ENCODE measurements at regions not wholly inside any gene's neighbourhood (a gene's known extent, or its start where the extent isn't known, plus 50 kb on each side); places are given as distances from the start of the nearest gene placed in this dataset.
A peak's percentile ranks its signal among the peaks of the same experiment; 100 is the strongest.

GRCh38 chr6:15770347-15771143 lies 107.7 kb upstream of the DTNBP1 start:
- Histone ChIP-seq H3K27ac (ENCODE audit: low read length) (no peak overlapping the region), H3K9ac (ENCODE audit: low read length) (0 out of 2 replicates have a peak overlapping the region, but pooled peaks have one; percentile 16)

GRCh38 chr6:15769511-15770018 lies 106.7 kb upstream of the DTNBP1 start:
- no peaks in the 10 kb centered on the region for H4K20me1 ChIP-seq (ENCODE audit: insufficient read depth, low read length)
- no peaks in the 10 kb centered on the region for H3K79me2 ChIP-seq (ENCODE audit: low read length)
- H3K9me3 ChIP-seq (ENCODE audit: insufficient read depth, low read length): no peaks in the 10 kb centered on the region
- H3K27me3 ChIP-seq (ENCODE audit: low read depth, low read length): no peaks in the 10 kb centered on the region
- H3K36me3 ChIP-seq (replicated peaks; ENCODE audit: low read depth, low read length): no peaks in the 10 kb centered on the region
- no peak overlapping the region for H3K4me2 ChIP-seq (ENCODE audit: low read length)
- no peak overlapping the region for H3K9ac ChIP-seq (ENCODE audit: low read length)
- no peak overlapping the region for H3K27ac ChIP-seq (ENCODE audit: low read length)
- no peak for TF ChIP-seq EZH2phosphoT487 (IDR thresholded peaks at IDR 0.05; ENCODE audit: low read depth)
- TF ChIP-seq CTCF (IDR thresholded peaks at IDR 0.05; ENCODE audit: low read depth, low read length): no peak
- peaks cover 15% of the 10 kb centered on the region for H3K4me1 ChIP-seq (ENCODE audit: low read length)
- no peak overlapping the region for H2AFZ ChIP-seq (ENCODE audit: low read depth, low read length)
- H3K4me3 ChIP-seq (ENCODE audit: low read length): no peak overlapping the region

More at GRCh38 chr6:15770347-15771143, 107.7 kb upstream of the DTNBP1 start:
- Histone ChIP-seq H3K9me3 (ENCODE audit: insufficient read depth, low read length) (no peaks in the 10 kb centered on the region), H3K4me3 (ENCODE audit: low read length) (no peak overlapping the region), H4K20me1 (ENCODE audit: insufficient read depth, low read length) (no peaks in the 10 kb centered on the region), H3K4me1 (ENCODE audit: low read length) (peaks cover 15% of the 10 kb centered on the region), H3K36me3 (replicated peaks; ENCODE audit: low read depth, low read length) (no peaks in the 10 kb centered on the region), H3K27me3 (ENCODE audit: low read depth, low read length) (no peaks in the 10 kb centered on the region), H3K4me2 (ENCODE audit: low read length) (peak overlapping the region; percentile 35), H3K79me2 (ENCODE audit: low read length) (no peaks in the 10 kb centered on the region), H2AFZ (ENCODE audit: low read depth, low read length) (peak overlapping the region; percentile 83; the same call in 1 of the 2 replicates)
- TF ChIP-seq EZH2phosphoT487 (IDR thresholded peaks at IDR 0.05; ENCODE audit: low read depth): no peak
- peak; percentile 48 for TF ChIP-seq CTCF (IDR thresholded peaks at IDR 0.05; ENCODE audit: low read depth, low read length)

- H3K36me3 ChIP-seq (replicated peaks; ENCODE audit: low read depth, low read length): no peaks in the 10 kb centered on the region
- H2AFZ ChIP-seq (ENCODE audit: low read depth, low read length): no peak overlapping the region
- H3K4me2 ChIP-seq (ENCODE audit: low read length): no peak overlapping the region
- no peaks in the 10 kb centered on the region for H3K9me3 ChIP-seq (ENCODE audit: insufficient read depth, low read length)
- H3K79me2 ChIP-seq (ENCODE audit: low read length): no peaks in the 10 kb centered on the region
- no peaks in the 10 kb centered on the region for H3K27me3 ChIP-seq (ENCODE audit: low read depth, low read length)
- no peak overlapping the region for H3K4me3 ChIP-seq (ENCODE audit: low read length)
- no peak overlapping the region for H3K9ac ChIP-seq (ENCODE audit: low read length)
- H3K27ac ChIP-seq (ENCODE audit: low read length): no peak overlapping the region
- TF ChIP-seq EZH2phosphoT487 (IDR thresholded peaks at IDR 0.05; ENCODE audit: low read depth) (no peak), CTCF (IDR thresholded peaks at IDR 0.05; ENCODE audit: low read depth, low read length) (no peak)
- H3K4me1 ChIP-seq (ENCODE audit: low read length): peaks cover 13% of the 10 kb centered on the region
- no peaks in the 10 kb centered on the region for H4K20me1 ChIP-seq (ENCODE audit: insufficient read depth, low read length)
Measured at GRCh38 chr6:15768999-15769398, 106.2 kb upstream of the DTNBP1 start.

GRCh38 chr6:15763837-15764236 lies 101.0 kb upstream of the DTNBP1 start:
- Histone ChIP-seq H3K4me2 (ENCODE audit: low read length) (no peak overlapping the region), H3K36me3 (replicated peaks; ENCODE audit: low read depth, low read length) (no peaks in the 10 kb centered on the region), H3K4me3 (ENCODE audit: low read length) (no peak overlapping the region), H4K20me1 (ENCODE audit: insufficient read depth, low read length) (no peaks in the 10 kb centered on the region), H3K4me1 (ENCODE audit: low read length) (no peaks in the 10 kb centered on the region), H3K27me3 (ENCODE audit: low read depth, low read length) (no peaks in the 10 kb centered on the region), H3K79me2 (ENCODE audit: low read length) (no peaks in the 10 kb centered on the region), H2AFZ (ENCODE audit: low read depth, low read length) (no peak overlapping the region), H3K9me3 (ENCODE audit: insufficient read depth, low read length) (no peaks in the 10 kb centered on the region), H3K9ac (ENCODE audit: low read length) (no peak overlapping the region), H3K27ac (ENCODE audit: low read length) (no peak overlapping the region)
- TF ChIP-seq CTCF (IDR thresholded peaks at IDR 0.05; ENCODE audit: low read depth, low read length) (no peak), EZH2phosphoT487 (IDR thresholded peaks at IDR 0.05; ENCODE audit: low read depth) (no peak)
